GM23338 (cell line): ENCODE measurements at regions not wholly inside any gene's neighbourhood (a gene's known extent, or its start where the extent isn't known, plus 50 kb on each side); places are given as distances from the start of the nearest gene placed in this dataset.

Experiments
- ATAC-seq: fragments of 200-7000 bp; cut with Tn5 transposase; 3 replicates; pipeline ENCODE4 v1.9.1; 2020
- DNase-seq: peaks from one replicate; pipeline ENCODE4 v3.0.0-alpha.2; 2015; ENCODE audit warnings: low spot score
- H2AFZ ChIP-seq: fragments of 200-600 bp; sonication (generic); 2 replicates; pipeline ENCODE4 v1.8.0; 2016; ENCODE audit warnings: antibody characterized with exemption, mild to moderate bottlenecking, moderate library complexity
- H3F3A ChIP-seq: fragments of 200-600 bp; sonication (generic); replicated peaks from 2 replicates; pipeline ENCODE4 v1.8.0; 2017; ENCODE audit warnings: antibody characterized with exemption, mixed run types, low read depth
- H3K27ac ChIP-seq: fragments of 200-600 bp; sonication (generic); 2 replicates; pipeline ENCODE4 v1.6.1; 2016; ENCODE audit warnings: low read depth
- H3K27me3 ChIP-seq: fragments of 200-600 bp; sonication (generic); 2 replicates; pipeline ENCODE4 v1.8.0; 2016; ENCODE audit warnings: mild to moderate bottlenecking, mixed run types, moderate library complexity; ENCODE audit not compliant: insufficient read depth
- H3K36me3 ChIP-seq: fragments of 200-600 bp; sonication (generic); 2 replicates; pipeline ENCODE4 v1.8.0; 2016; ENCODE audit warnings: mild to moderate bottlenecking; ENCODE audit not compliant: insufficient read depth
- H3K4me1 ChIP-seq: fragments of 200-600 bp; sonication (generic); 2 replicates; pipeline ENCODE4 v1.8.0; 2016; ENCODE audit warnings: mild to moderate bottlenecking, moderate library complexity; ENCODE audit not compliant: insufficient read depth
- H3K4me2 ChIP-seq: fragments of 200-600 bp; sonication (generic); 2 replicates; pipeline ENCODE4 v1.7.1; 2017; ENCODE audit warnings: mixed run types
- H3K4me3 ChIP-seq: fragments of 200-600 bp; sonication (generic); 2 replicates; pipeline ENCODE4 v1.6.1; 2016; ENCODE audit warnings: mixed run types
- H3K79me2 ChIP-seq: fragments of 200-600 bp; sonication (generic); replicated peaks from 2 replicates; pipeline ENCODE4 v1.8.0; 2017; ENCODE audit warnings: mild to moderate bottlenecking; ENCODE audit not compliant: insufficient read depth
- H3K9me2 ChIP-seq: fragments of 200-600 bp; sonication (generic); 2 replicates; pipeline ENCODE4 v1.8.0; 2017; ENCODE audit not compliant: insufficient read depth
- H4K20me1 ChIP-seq: fragments of 200-600 bp; sonication (generic); replicated peaks from 2 replicates; pipeline ENCODE4 v1.8.0; 2017; ENCODE audit warnings: mild to moderate bottlenecking; ENCODE audit not compliant: insufficient read depth
- H3K27ac Mint-ChIP-seq: 2 replicates; pipeline ENCODE4 v1.8.0; 2020; ENCODE audit warnings: inconsistent platforms, mild to moderate bottlenecking, moderate library complexity, mixed read lengths
- H3K27me3 Mint-ChIP-seq: 3 replicates; pipeline ENCODE4 v1.8.0; 2022; ENCODE audit warnings: low read depth, mild to moderate bottlenecking, moderate library complexity, mixed read lengths, inconsistent platforms; ENCODE audit not compliant: insufficient read depth, poor library complexity
- H3K36me3 Mint-ChIP-seq: 3 replicates; pipeline ENCODE4 v1.8.0; 2021; ENCODE audit warnings: low read depth, mild to moderate bottlenecking, inconsistent platforms, moderate library complexity, mixed read lengths
- H3K4me1 Mint-ChIP-seq: 3 replicates; pipeline ENCODE4 v1.8.0; 2020; ENCODE audit warnings: mild to moderate bottlenecking, inconsistent platforms, mixed read lengths
- H3K4me3 Mint-ChIP-seq: 3 replicates; pipeline ENCODE4 v1.8.0; 2021; ENCODE audit warnings: moderate library complexity, mild to moderate bottlenecking, inconsistent platforms, mixed read lengths
- H3K9me3 Mint-ChIP-seq: 3 replicates; pipeline ENCODE4 v1.8.0; 2020; ENCODE audit warnings: moderate library complexity, mild to moderate bottlenecking, inconsistent platforms, mixed read lengths
- CREB1 ChIP-seq: fragments of 250-450 bp; sonication (Bioruptor Pico); IDR thresholded peaks from 2 replicates; pipeline ENCODE4 v1.5.0; 2020; ENCODE audit warnings: low read depth, mild to moderate bottlenecking, moderate library complexity
- CTCF ChIP-seq, 2 experiments: fragments of 200-600 bp in 1 of 2; sonication (generic) in 1 of 2; conservative IDR thresholded peaks; 2 replicates each; pipeline versions ENCODE4 v1.5.1 to v1.6.1; 2016 to 2017; ENCODE audit warnings: antibody characterized with exemption in 2 of 2, low read depth in 2 of 2, mild to moderate bottlenecking in 2 of 2, moderate library complexity in 1 of 2
- EZH2 ChIP-seq: fragments of 200-600 bp; sonication (generic); IDR thresholded peaks from one replicate; pipeline ENCODE4 v1.8.0; 2017; ENCODE audit warnings: antibody characterized with exemption, mild to moderate bottlenecking, low read depth; ENCODE audit not compliant: unreplicated experiment
- EZH2phosphoT487 ChIP-seq: fragments of 200-600 bp; sonication (generic); IDR thresholded peaks from one replicate; pipeline ENCODE4 v1.8.1; 2018; ENCODE audit warnings: antibody characterized with exemption; ENCODE audit not compliant: unreplicated experiment
- JUNB ChIP-seq: IDR thresholded peaks from one replicate; pipeline ENCODE4 v1.6.1; 2016; ENCODE audit warnings: antibody characterized with exemption; ENCODE audit not compliant: unreplicated experiment
- NANOG ChIP-seq: IDR thresholded peaks from 2 replicates; pipeline ENCODE4 v1.6.1; 2016; ENCODE audit warnings: antibody characterized with exemption, borderline replicate concordance
- STAT1 ChIP-seq: IDR thresholded peaks from one replicate; pipeline ENCODE4 v1.6.1; 2016; ENCODE audit warnings: antibody characterized with exemption; ENCODE audit not compliant: unreplicated experiment
- ZNF114 ChIP-seq: fragments of 250-450 bp; sonication (Bioruptor Pico); IDR thresholded peaks from 2 replicates; pipeline ENCODE4 v1.5.0; 2020; ENCODE audit warnings: mild to moderate bottlenecking, moderate library complexity
- ZNF331 ChIP-seq: fragments of 250-450 bp; sonication (Bioruptor Pico); IDR thresholded peaks from 2 replicates; pipeline ENCODE4 v1.5.0; 2020; ENCODE audit warnings: low read depth, mild to moderate bottlenecking, moderate library complexity
- ZNF462 ChIP-seq: fragments of 250-450 bp; sonication (Bioruptor Pico); IDR thresholded peaks from 2 replicates; pipeline ENCODE4 v1.5.0; 2020; ENCODE audit warnings: mild to moderate bottlenecking, moderate library complexity

GRCh38 chr5:173693670-173694069 is 77.2 kb upstream of the BOD1 start:
- DNase-seq (no peak), ATAC-seq (no peak)
- peaks cover 13% of the 10 kb centered on the region for H3K36me3 Mint-ChIP-seq
- no peak overlapping the region for H3K27ac ChIP-seq
- H3K79me2 ChIP-seq = no peaks in the 10 kb centered on the region
- H4K20me1 ChIP-seq = no peaks in the 10 kb centered on the region
- no peak overlapping the region for H3K27ac Mint-ChIP-seq
- H3K4me2 ChIP-seq = no peak overlapping the region
- H2AFZ ChIP-seq = no peak overlapping the region
- peaks cover 14% of the 10 kb centered on the region for H3K9me3 Mint-ChIP-seq
- TF ChIP-seq ZNF331 (CRISPR knock-in tag) (no peak), EZH2 (no peak), ZNF462 (CRISPR knock-in tag) (no peak), ZNF114 (no peak), NANOG (no peak), JUNB (no peak), CREB1 (CRISPR knock-in tag) (no peak), EZH2phosphoT487 (no peak), CTCF (conservative IDR thresholded peaks at IDR 0.05; ENCODE audit: low read depth in 2 of 2) (no peak), STAT1 (no peak)
- H3K4me3 Mint-ChIP-seq = no peak overlapping the region
- peaks cover 19% of the 10 kb centered on the region for H3K4me1 ChIP-seq
- H3F3A ChIP-seq = 0 out of 2 replicates have a peak, but pooled peaks cover 4% of the 10 kb centered on the region
- H3K4me3 ChIP-seq = no peak overlapping the region
- H3K27me3 Mint-ChIP-seq = peaks cover 6% of the 10 kb centered on the region
- no peaks in the 10 kb centered on the region for H3K36me3 ChIP-seq
- peaks cover 31% of the 10 kb centered on the region for H3K4me1 Mint-ChIP-seq
- H3K9me2 ChIP-seq = no peaks in the 10 kb centered on the region
- no peaks in the 10 kb centered on the region for H3K27me3 ChIP-seq
